ENCODE measurements at regions not wholly inside any gene's neighbourhood (a gene's known extent, or its start where the extent isn't known, plus 50 kb on each side); places are given as distances from the start of the nearest gene placed in this dataset.

DNA sequence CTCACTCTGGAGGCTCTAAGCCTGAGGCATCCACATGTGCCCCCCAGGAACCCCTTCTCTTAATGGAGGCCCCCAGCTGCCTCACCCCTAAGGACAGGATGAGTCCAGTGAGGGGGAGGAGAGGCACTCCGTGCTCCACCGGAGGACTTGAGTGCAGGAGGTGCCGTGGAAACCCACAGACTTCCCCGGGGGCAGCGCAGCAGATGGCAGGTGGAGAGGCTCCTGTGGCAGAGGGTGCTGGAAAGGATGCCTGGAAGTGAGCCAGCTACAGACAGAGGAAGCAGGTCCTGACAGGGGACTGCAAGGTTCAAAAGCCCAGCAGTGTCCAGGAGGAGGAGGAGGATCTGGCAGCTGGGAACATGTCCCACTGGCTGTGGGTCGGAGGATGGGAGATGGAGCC lies 1384.0 kb downstream of the TBC1D22A start:
- DNase-seq: no peak

DNA sequence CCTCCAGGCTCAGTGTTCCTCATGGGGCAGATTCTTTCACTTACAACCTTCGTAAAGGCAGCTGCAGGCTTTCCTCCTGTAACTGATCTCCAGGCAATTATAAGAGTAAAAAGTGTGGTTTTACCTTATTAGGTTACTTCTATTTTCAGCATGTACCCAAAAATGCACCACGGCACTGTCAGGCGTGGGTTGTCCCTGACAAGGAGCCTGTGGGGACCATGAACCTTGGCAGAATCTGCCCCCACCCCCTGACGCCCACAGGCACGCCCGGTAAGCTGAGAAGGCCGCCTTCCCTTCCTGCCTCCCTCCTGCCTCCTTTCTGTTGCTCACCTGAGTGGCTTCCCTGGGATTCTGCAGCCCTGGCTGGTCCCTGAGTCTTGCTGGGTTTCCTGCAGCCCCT lies 1383.3 kb downstream of the TBC1D22A start:
- no peak for DNase-seq

DNA sequence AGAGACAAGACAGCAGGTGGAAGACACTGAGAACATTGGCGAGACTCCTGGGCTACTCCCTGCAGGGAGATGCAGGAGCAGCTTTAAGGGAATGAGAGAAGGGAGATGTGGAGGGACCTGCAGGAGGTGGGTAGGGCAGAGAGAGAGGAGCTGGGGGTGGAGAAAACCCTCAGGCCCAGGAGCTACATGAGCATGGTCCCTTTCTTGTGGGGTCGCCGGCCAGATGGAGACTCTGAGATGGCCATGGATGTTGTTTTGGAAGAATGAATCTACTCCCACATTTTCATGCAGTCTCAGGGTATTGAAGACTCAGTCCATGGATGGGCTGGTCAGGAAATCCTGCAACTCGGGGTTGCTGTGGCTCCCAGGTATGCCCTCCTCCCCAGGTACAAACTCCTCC lies 1381.9 kb downstream of the TBC1D22A start:
- DNase-seq: no peak

DNA sequence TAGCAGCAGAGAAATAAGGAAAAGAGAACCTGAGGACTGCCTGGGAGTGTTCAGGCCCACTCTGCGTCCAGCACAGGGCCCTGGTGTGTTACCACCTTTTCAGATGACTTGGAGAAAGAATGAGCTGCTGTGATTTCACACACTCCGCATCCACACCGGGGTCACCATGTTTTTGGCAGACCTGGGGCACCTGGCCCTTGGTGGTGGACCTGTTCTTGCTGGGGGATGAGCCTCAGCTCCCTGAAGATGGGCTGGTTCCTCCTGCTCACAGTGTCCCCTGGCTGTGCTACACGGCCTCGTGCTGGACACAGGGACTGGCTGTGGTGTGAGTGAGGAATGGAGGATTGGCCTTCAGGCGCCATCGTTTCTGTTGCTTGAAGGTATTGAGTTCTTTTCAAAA lies 1381.4 kb downstream of the TBC1D22A start:
- no peak for DNase-seq

DNA sequence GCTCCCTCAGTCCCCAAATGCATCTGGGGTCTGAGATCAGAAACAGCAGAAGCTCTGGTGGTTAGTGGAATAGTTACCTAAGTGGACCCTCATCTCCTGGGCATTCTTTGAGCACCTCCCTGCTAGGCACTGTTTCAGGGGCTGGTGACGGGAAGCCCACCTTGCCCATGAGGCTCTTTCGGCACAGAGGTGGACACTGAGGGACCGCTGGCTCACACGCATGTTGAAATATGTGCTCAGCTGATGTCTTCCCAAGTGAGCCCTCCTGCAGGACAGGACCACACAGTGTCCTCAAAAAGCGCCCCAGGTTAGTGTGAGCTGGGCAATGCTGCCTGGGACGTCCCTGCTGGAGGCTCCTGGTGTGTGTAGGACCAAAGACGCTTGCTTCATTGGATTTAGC lies 1379.9 kb downstream of the TBC1D22A start:
- no peak for DNase-seq

DNA sequence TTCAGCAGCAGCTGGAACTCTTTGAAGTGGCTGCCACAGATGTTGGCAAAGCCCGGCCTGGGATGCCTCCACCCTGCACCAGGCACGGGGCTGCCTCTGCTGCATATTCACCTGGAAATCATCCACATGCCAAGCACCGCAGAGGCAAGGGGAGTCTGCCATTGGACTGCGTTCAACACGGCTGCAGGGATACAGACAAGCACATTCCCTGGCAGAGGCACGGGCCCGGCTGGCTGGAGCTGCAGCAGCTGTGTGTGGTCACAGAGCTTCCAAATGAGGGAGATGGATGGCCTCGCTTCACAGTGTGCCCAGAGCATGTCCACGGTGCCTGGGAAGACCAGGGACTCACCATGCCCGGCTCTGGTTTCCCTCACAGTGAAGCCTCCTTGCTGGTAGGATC lies 1378.9 kb downstream of the TBC1D22A start:
- no peak for DNase-seq

DNA sequence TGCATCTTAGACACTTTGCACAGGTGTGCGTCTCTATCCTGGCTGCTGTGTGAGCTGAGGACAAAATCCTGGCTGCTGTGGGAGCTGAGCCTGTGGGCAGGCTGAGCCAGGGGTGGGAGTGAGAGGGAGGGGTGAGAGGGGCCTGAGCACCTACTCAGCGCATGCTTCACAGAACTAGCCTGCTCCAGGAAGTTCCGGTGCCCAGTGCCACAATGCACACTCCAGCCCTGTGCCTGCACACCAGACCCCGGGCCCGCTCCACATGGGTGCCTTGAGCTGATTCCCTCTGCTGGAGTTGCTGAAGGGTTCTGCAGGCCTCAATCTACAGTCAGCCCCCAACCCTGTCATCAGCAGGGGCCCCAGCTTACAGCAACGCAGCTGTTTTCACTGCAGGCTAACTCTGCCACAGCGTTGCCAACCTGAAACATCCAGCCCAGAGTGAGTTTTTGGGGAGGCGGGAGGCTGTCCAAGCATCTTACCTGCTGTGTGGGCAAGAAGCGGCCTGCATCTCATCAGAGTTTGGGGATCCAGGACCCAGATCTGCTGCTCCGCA lies 1377.9 kb downstream of the TBC1D22A start:
- DNase-seq: no peak

DNA sequence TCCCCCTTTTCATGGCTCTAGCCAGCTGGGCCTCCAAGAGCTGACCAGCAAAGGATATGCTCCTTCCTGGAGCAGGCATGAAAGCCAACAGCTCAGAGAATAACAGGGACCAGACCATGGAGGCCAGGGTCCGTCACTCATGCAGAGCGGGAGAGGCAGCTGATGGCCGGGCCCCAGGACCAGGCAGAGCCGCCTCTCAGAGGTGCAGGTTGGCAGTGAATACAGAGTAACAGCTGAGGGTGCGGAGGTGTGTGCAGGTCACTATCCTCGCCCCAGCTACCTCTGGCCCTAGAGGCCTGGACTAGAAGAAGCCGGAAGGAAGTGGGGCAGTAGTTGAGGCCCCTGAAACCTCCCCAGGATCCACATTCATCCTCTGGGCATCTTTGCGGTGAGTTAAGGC lies 1377.3 kb downstream of the TBC1D22A start:
- no peak for DNase-seq

DNA sequence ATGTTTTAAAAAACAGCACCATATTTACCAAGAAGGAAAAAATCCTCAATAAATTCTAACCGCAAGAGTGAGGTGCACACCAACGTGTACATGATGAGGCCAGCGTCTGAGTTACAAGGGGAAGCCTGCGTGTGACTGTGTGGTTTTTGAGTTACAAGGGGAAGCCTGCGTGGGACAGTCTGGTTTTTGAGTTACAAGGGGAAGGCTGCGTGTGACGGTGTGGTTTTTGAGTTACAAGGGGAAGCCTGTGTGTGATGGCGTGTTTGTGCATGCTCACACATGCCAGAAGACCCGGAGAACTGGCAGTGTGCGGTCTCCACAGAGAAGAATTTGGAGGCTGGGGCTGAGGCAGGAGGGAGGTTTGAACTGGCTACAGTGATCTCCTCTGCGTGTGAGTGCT lies 1376.4 kb downstream of the TBC1D22A start:
- DNase-seq: no peak

DNA sequence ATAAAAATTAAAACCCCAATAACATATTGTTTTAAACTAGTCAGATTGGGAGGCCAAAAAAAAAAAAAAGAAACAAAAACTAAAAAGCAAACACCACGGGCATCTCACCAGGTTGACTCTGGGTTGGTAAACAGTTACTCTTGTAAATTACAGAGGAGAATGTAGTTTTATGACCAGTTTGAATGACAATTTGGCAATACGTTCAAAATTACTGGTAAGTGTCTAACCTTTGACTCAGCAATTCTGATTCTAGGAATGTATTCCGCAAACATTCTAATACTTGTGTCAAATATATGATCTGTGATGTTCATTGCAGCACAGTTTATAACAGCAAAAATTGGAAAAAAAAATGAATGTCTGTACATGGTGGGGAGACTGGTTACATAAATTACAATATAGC lies 1376.0 kb downstream of the TBC1D22A start:
- DNase-seq: no peak

DNA sequence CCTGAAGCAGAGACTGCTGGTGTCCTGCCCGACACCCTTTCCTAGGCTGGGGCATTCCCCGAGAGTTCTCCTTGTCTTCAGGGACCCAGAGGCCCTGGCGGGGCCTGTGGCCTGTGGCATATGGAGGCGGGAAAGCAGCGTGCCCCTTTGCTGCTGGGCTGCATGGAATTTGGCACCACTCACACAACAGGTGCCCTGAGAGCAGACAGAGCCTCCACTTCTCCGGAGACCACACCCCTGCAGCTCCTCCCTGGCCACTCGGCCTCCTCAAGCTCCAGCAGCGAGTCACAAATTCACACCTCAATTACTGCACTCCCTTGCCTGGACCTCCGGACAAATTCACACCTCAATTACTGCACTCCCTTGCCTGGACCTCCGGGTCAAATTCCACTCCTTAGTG lies 1375.2 kb downstream of the TBC1D22A start:
- DNase-seq: no peak

DNA sequence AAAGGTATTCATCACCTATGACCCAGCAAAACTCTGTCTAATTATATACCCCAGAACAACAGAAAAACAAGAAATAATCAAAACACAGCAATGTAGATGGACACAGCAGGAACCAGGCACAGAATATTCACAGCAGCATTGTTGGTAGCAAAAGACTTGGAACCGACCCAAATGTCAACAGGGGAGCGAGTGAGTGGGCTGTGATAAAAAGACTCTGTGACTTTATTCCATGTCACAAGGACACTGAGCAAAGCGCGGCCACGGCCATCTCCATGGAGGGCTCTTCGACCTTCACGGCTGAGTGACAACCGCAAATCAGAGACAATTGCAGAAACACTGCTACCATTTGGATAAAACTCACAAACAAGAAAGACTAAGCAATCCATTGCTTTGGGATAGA lies 1373.1 kb downstream of the TBC1D22A start:
- no peak for DNase-seq

DNA sequence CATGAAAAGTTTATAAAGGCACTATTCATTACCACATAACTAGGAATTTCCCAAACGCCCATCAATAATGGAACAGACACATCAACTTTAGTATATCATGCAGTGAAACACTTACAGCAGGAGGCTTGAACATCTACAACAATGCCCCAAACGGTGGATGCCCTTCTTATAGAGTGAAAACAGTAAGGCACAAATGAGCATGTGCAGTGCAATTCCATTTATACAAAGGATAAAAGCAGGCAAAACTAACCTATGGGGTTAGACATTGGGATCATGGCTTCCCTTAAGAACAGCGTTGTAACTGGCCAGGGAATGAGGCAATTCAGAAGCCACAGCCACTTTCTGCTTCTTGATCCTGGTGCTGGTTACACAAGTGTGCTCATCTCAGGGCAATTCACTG lies 1363.0 kb downstream of the TBC1D22A start:
- no peak for DNase-seq

DNA sequence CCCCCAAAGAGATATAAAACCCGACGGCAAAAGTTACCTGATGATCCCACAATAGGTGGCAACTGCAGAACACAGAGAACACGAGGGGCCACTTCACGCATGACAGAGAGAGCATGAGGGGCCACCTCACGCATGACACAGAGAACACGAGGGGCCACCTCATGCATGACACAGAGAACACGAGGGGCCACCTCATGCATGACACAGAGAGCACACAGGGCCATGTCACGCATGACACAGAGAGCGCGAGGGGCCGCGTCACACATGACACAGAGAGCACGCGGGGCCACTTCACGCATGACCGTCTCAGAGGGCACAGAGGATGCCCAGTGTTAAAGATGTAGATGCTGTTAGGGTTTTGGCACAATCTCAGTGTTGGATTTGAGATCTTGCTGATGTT lies 1359.5 kb downstream of the TBC1D22A start:
- DNase-seq: no peak

DNA sequence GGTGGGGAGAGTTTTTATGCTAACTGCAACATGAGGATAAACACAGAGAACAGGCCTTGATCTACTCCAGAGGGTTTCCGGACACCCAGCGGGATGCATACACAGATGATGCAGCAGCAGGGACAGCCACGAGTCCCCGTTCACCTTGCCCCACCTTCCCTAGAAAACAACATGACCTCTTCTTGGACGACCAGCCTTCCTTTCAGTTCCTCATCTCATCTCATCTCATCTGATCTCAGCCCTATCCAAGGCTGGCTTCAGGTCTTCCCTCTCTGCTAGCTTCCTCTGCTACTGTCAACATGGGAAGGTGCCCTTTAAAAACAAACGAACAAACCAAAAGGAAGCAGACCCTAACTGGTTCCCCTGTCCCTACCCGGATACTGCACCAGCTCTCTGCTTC lies 1356.2 kb downstream of the TBC1D22A start:
- DNase-seq: no peak

DNA sequence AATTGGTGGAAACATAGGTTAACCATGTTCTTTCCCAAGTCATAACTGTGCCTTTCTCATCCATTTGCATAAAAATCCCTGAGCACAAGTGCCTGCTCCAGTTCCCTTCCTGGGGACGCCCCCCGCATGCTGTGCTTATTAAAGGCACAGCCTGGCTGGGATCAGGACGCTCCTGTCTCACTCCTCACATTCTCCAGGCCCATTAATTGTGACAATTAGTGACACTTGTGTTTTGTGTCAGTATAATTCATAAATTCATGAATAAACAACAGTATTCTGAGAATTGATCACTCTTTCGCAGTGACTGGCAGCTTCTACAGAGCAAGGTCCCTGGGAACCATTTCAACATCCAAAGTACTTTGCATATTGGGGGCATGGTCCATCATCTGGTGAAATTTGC lies 1354.4 kb downstream of the TBC1D22A start:
- no peak for DNase-seq

DNA sequence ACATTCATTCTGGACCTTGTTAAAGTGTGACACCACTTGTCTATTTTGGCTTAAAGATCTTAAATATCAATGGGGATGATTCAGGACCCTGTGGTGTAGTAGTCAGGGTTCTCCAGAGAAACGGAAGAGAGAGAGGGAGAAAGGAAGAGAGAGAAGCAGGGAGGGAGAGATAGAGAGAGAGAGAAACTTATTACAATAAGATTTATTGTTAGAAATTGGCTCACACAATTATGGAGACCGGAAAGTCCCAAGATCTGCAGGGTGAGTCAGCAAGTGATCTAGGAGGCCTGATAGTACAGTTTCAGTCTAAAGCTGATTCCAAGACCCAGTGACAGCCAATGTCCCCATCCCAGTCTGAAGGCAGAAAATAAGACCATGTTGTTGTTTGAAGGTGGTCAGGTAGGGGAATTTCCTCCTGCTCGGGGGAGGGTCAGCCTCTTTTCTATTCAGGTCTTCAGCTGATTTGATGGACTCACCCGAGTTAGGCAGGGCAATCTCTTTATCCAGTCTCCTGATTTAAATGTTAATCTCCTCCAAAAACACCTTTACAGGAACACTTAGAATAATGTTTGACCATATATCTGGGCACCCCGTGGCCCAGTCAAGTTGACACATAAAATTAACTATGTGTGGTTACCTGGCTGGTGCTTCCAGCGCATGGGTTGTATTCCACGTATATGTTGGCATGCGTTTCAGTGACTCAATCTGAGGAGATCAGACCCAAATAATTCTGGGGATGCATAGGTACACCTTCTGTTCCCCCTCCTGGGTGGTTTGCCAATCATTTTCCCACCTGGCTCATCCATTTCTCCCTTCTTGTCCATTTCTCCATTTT lies 1350.5 kb downstream of the TBC1D22A start:
- DNase-seq: peak in 1 of 5 donors; percentile 11

DNA sequence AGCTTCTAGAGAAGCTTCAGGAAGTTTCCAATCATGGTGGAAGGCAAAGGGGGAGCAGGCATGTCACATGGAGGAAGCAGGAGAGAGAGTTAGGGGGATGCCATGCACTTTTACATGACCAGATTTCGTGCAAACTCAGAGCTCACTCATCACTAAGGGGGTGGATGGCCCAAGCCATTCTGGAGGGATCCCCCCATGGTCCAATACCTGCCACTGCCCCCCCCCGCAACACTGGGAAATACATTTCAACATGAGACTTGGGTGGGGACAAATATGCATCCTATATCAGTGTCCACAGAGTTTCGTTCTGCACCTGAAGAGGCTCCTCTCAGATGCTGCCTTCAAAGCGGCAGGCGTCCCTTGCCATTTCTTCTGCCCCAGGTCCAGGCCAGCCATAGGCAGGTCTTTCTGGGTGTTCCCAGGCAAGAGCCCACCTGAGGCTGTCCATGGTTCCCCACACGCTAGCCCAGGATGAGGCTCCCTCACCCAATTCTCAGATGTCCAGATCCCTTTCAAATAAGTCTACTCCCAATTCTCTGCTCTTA lies 1344.3 kb downstream of the TBC1D22A start:
- DNase-seq: no peak

DNA sequence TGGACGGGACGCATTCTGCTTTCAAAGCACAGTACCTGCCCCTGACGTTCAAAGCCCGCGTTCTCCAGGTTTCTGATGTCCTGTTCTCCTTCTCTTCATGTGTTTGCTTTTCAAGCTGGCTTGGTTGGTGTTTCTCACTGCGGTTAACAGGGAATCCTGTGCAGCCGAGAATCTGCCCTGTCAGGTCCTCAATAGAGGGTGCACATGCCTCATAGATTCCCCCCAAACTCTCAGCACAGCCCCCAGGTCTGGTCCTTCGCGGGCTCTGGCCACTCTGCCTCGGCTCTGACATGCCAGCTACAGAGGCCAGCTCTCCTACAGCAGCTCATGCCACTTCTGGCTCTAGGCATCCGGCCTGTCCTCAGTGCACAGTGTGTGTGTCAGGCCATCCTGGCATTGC lies 1343.8 kb downstream of the TBC1D22A start:
- no peak for DNase-seq

DNA sequence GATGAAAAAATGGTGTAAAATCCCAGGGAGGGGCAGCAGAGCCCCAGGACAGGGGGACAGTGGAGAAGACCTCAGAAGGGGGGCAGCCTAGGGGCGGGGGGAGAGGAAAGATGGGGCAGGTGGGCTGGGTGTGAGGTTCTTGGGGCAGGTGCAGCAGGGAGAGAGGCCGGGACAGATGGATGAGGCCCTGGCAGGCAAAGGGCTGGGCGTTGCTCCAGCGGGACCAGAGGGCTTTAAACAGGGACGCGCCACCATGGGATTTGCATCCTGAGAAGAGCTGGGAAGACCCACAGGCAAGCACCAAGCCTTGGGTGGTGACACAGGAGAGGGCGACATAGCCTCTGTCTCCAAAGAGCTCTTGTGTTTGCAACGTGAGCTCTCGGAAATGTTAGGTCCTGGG lies 1342.8 kb downstream of the TBC1D22A start:
- DNase-seq: no peak

DNA sequence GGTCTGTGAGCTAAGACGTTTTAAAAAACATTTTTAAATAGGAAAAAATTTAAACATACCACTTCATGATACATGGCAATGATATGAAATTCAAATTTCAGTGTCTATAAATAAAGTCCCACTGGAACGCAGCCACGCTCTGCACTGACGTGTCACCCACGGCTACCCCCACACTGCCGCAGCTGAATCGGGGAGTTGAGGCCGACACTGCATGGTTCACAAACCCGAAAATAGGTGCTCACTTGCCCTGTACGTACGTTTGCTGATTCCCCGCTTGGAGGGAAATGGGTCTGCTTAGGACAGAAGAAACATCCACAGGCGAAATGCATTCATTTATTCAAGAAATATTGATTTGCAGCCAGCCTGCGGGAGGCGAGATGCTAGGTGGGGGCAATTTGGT lies 1342.3 kb downstream of the TBC1D22A start:
- DNase-seq: no peak

DNA sequence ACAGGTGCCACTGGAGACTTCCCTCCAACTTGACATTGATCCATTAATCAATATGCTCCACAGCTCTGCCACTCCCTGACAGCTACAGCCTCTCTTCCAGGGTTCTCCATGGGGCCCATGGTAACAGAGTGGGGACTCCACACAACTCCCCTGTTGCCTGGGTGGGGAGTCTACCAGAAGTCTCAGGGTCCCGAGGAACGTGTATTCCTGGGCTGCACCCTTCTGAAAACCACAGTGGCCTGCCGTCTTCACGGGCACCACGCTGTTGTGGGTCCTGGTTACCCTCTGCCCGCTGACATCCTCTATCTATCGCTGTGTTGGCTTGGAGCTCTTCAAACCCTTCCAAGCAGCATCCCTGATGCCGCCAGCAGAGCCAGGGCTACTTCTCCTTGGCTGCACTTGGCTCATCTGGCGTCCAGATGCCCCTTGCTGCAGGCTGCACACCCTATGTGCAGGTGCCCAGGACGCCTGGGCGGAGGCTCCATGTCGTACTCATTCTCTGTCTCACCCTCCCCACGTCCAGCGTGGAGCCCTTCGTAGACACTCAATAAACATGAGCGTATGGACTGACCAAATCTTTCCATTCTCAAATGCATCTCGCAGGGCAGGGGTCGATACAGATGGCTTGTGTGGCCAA lies 1341.8 kb downstream of the TBC1D22A start:
- no peak for DNase-seq

DNA sequence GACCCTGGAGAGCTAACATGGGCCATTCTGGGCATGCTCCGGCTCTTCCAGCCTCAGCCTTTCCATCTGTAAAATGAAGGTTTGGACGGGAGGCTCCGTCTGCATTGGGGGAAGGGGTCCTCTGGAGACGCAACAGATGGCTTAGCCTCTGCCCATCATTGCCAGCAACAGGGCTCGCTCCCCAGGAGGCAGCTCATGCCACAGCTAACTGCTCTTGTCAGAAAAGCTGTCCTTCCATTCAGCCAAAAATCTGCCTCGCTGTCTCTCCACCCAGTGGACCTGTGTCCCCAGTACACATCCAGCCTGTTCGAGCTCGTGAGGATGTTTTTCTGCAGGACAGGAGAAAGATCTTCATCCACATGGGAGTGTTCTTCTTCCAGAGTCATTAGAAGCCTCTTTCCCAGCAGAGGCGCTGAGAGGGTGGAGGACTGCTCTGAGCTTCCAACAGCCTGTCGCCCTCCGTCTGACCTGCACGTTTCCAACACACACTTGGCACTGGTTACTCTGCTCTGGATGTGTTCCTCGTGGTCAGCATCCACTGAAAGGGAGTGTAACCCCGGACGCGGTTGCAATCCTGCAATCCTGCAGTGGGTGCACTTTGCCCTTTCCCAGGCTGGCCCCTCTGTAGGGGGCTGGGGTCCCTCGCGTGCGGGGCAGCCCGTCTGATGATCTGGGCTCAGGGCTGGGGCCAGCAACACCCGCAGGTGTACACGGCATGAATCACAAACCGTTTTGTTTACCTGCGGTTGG lies 1340.9 kb downstream of the TBC1D22A start:
- no peak for DNase-seq
